K562 (cell line): ENCODE measurements at regions not wholly inside any gene's neighbourhood (a gene's known extent, or its start where the extent isn't known, plus 50 kb on each side); places are given as distances from the start of the nearest gene placed in this dataset.

Experiments
- ATAC-seq: fragments of 200-7000 bp; cut with Tn5 transposase; 3 replicates; pipeline ENCODE4 v1.9.1; 2020; ENCODE audit warnings: moderate library complexity
- BruUV-seq: library from RNA; stranded (reverse); fragments of 400-500 nt; replicated peaks from 2 replicates; lab custom pipeline; 2021; lab: Mats Ljungman, UMichigan
- CTCF ChIA-PET: fragments of 300-600 bp; formaldehyde crosslinking; extraction: SDS; loops from one replicate; lab custom pipeline; 2021; ENCODE audit warnings: low intra/inter-chr PET ratio; lab: Yijun Ruan, JAX
- POLR2A ChIA-PET: fragments of 300-600, 350-650 bp; sonication (Branson Sonifier 250); formaldehyde crosslinking; extraction: SDS; loops from one replicate; lab custom pipeline; 2021; ENCODE audit warnings: antibody characterized with exemption, inconsistent platforms; lab: Yijun Ruan, JAX
- DNase-seq, 4 experiments: peaks; one replicate each; pipeline versions ENCODE4 v3.0.0 to v3.0.0-alpha.2; 2011 to 2018; ENCODE audit warnings: low spot score in 3 of 4, mixed read lengths in 3 of 4; ENCODE audit errors: extremely low read depth in 1 of 4
- FAIRE-seq: peaks from 2 replicates; lab custom pipeline; 2011; peaks lifted over from hg19 to GRCh38; lab: Jason Lieb, UNC
- H2AFZ ChIP-seq: 2 replicates; pipeline ENCODE4 v1.6.0; 2011; ENCODE audit warnings: low read depth, low read length, control low read depth, inconsistent platforms
- H3K27ac ChIP-seq: fragments of 200-600 bp; 3 replicates; pipeline ENCODE4 v1.8.0; 2011; ENCODE audit warnings: low read depth, mild to moderate bottlenecking, control low read depth, inconsistent platforms, low read length, moderate library complexity, mixed read lengths; ENCODE audit errors: extremely low read depth
- H3K27me3 ChIP-seq, 2 experiments: fragments of 300-600 bp in 1 of 2; 2 replicates in 1 of 2; 3 replicates in 1 of 2; pipeline versions ENCODE4 v1.6.0 to v1.8.0; 2011; ENCODE audit warnings: inconsistent platforms in 2 of 2, low read length in 2 of 2, mild to moderate bottlenecking in 1 of 2, mixed read lengths in 1 of 2, moderate library complexity in 1 of 2; ENCODE audit not compliant: control insufficient read depth in 2 of 2, insufficient read depth in 2 of 2
- H3K36me3 ChIP-seq: fragments of 300-600 bp; 3 replicates; pipeline ENCODE4 v1.8.0; 2011; ENCODE audit warnings: mild to moderate bottlenecking, low read length, inconsistent platforms; ENCODE audit not compliant: control insufficient read depth, insufficient read depth
- H3K4me1 ChIP-seq, 2 experiments: fragments of 200-600 bp in 1 of 2; replicated peaks in 1 of 2; 2 replicates in 1 of 2; 3 replicates in 1 of 2; pipeline versions ENCODE4 v1.5.1 to v1.8.0; 2011; ENCODE audit warnings: inconsistent platforms in 2 of 2, low read length in 2 of 2, mild to moderate bottlenecking in 1 of 2, mixed read lengths in 1 of 2, moderate library complexity in 1 of 2; ENCODE audit not compliant: control insufficient read depth in 2 of 2, insufficient read depth in 2 of 2
- H3K4me2 ChIP-seq: 2 replicates; pipeline ENCODE4 v1.6.1; 2011; ENCODE audit warnings: low read length, control low read depth, inconsistent platforms, mixed read lengths; ENCODE audit not compliant: insufficient read depth
- H3K4me3 ChIP-seq: fragments of 200-600 bp; sonication (generic), shearing (Covaris generic); 2 replicates; pipeline ENCODE4 v1.5.1; 2016; ENCODE audit warnings: control low read depth, inconsistent platforms
- H3K79me2 ChIP-seq: fragments of 200-600 bp; 3 replicates; pipeline ENCODE4 v1.8.0; 2011; ENCODE audit warnings: low read length, inconsistent platforms; ENCODE audit not compliant: control insufficient read depth, insufficient read depth
- H3K9ac ChIP-seq, 2 experiments: 2 replicates each; pipeline versions ENCODE4 v1.6.0 to v1.6.1; 2011; ENCODE audit warnings: low read depth in 2 of 2, low read length in 2 of 2, control low read depth in 1 of 2, inconsistent platforms in 1 of 2, mild to moderate bottlenecking in 1 of 2, mixed read lengths in 1 of 2; ENCODE audit not compliant: insufficient read depth in 1 of 2
- H3K9me1 ChIP-seq: one replicate; pipeline ENCODE4 v1.6.0; 2011; ENCODE audit warnings: inconsistent platforms, mild to moderate bottlenecking, low read length, moderate library complexity; ENCODE audit not compliant: control insufficient read depth, insufficient read depth
- H3K9me3 ChIP-seq: replicated peaks from 2 replicates; pipeline ENCODE4 v1.5.1; 2011; ENCODE audit warnings: low read depth, low read length, inconsistent platforms; ENCODE audit not compliant: control insufficient read depth, insufficient read depth
- H4K20me1 ChIP-seq: replicated peaks from 2 replicates; pipeline ENCODE4 v1.6.1; 2011; ENCODE audit warnings: low read length, inconsistent platforms, mixed read lengths; ENCODE audit not compliant: control insufficient read depth, insufficient read depth
- ETV1 ChIP-seq: fragments of 450-650 bp; conservative IDR thresholded peaks from 2 replicates; pipeline ENCODE4 v1.6.1; 2016; ENCODE audit warnings: missing genetic modification characterization, control low read depth, low read depth, missing compliant biosample characterization
- GABPB1 ChIP-seq: sonication (generic); formaldehyde crosslinking; IDR thresholded peaks from 2 replicates; pipeline ENCODE4 v1.8.0; 2022; ENCODE audit warnings: mild to moderate bottlenecking, missing genetic modification reagents
- HDAC1 ChIP-seq, 2 experiments: fragments of 450-650 bp; IDR thresholded peaks; 2 replicates each; pipeline ENCODE4 v1.6.1; 2016 to 2017; ENCODE audit warnings: inconsistent platforms in 1 of 2, mild to moderate bottlenecking in 1 of 2, moderate library complexity in 1 of 2
- KDM5B ChIP-seq: fragments of 200-600 bp; sonication (generic); IDR thresholded peaks from 2 replicates; pipeline ENCODE4 v1.6.1; 2012; ENCODE audit warnings: low read depth, mild to moderate bottlenecking, moderate library complexity, low read length, control low read depth, inconsistent platforms; ENCODE audit not compliant: insufficient replicate concordance
- MTA2 ChIP-seq: fragments of 450-650 bp; IDR thresholded peaks from 2 replicates; pipeline ENCODE4 v1.6.1; 2016; ENCODE audit warnings: low read depth
- RFX7 ChIP-seq: fragments of 250-450 bp; sonication (Bioruptor Pico); IDR thresholded peaks from 2 replicates; pipeline ENCODE4 v1.5.1; 2021; ENCODE audit warnings: mild to moderate bottlenecking
- YY1 ChIP-seq, 3 experiments: IDR thresholded peaks; 2 replicates each; pipeline ENCODE4 v1.6.1; 2011; ENCODE audit warnings: low read length in 2 of 3, mild to moderate bottlenecking in 2 of 3, moderate library complexity in 2 of 3, borderline replicate concordance in 1 of 3, control low read depth in 1 of 3, low read depth in 1 of 3; ENCODE audit not compliant: insufficient read depth in 3 of 3, insufficient replicate concordance in 2 of 3, control insufficient read depth in 1 of 3, insufficient read length in 1 of 3; ENCODE audit errors: extremely low read depth in 1 of 3
- ZC3H11A ChIP-seq: IDR thresholded peaks from 2 replicates; pipeline ENCODE4 v1.6.1; 2012; ENCODE audit warnings: low read depth, low read length, improper control_type of control experiment
- ZC3H4 ChIP-seq: sonication (generic); formaldehyde crosslinking; IDR thresholded peaks from 2 replicates; pipeline ENCODE4 v1.9.0; 2021; ENCODE audit warnings: missing genetic modification reagents, borderline replicate concordance
- ZNF134 ChIP-seq: fragments of 250-450 bp; sonication (Bioruptor Pico); conservative IDR thresholded peaks from 2 replicates; pipeline ENCODE4 v1.4.0; 2020
- ZNF174 ChIP-seq: fragments of 250-450 bp; sonication (Bioruptor Pico); IDR thresholded peaks from 2 replicates; pipeline ENCODE4 v1.4.0; 2020; ENCODE audit warnings: mild to moderate bottlenecking
- ZNF436 ChIP-seq: fragments of 250-450, 450-650 bp; sonication (Bioruptor Pico); formaldehyde crosslinking; IDR thresholded peaks from 2 replicates; pipeline ENCODE4 v1.7.0; 2020; ENCODE audit warnings: mild to moderate bottlenecking
- WGBS: fragments of 100-300 bp; shearing (Covaris generic); methylation state at CpG from one replicate; pipeline ENCODE4 v1.1.6; 2016; ENCODE audit warnings: low coverage, mixed read lengths; ENCODE audit not compliant: insufficient coverage; ENCODE audit errors: missing lambda C conversion rate; 5-methylcytosine and 5-hydroxymethylcytosine counted together
- in situ Hi-C: fragments of 300-500 bp; cut with MboI; formaldehyde crosslinking; loops from 4 replicates; pipeline ENCODE4 v1.15.0; 2018; ENCODE audit warnings: inconsistent platforms, mixed read lengths
- intact Hi-C: fragments of 100-400 bp; cut with micrococcal nuclease; formaldehyde crosslinking; loops from 2 replicates; pipeline ENCODE4 v1.14.2; 2022
- TF ChIP-seq, protein P1 (sequence below): fragments of 250-450 bp; sonication (Bioruptor Pico); IDR thresholded peaks from 2 replicates; pipeline ENCODE4 v1.8.0; 2022; ENCODE audit warnings: moderate library complexity, mild to moderate bottlenecking, inconsistent platforms
- TF ChIP-seq, protein P2 (sequence below), 3 experiments: fragments of 200-800 bp in 1 of 3; sonication (Bioruptor generic) in 1 of 3; sonication (generic) in 1 of 3; formaldehyde crosslinking in 1 of 3; IDR thresholded peaks; 2 replicates each; pipeline versions ENCODE4 v1.6.1 to v1.8.0; 2016 to 2022; ENCODE audit warnings: mild to moderate bottlenecking in 2 of 3, missing compliant biosample characterization in 2 of 3, missing genetic modification characterization in 2 of 3, missing genetic modification reagents in 1 of 3

DNA sequence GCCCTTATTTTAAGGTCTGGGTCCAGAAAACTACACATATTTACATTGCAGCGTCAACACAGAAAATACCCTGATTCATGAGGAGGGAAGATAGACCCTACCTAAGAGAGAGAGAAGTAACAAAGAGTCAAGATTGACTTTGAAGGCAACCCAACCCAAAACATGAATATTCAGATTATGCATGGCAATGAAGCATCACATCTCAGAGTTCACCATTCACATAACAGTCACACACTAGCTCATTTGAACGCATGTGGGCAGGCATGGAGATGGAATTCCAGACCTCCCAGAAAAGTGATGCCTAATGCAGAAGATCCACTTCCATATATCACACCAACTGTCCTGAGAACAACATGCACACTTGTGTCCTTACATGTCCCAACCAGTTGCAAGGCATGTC is 190.1 kb upstream of the ITGA1 start:
- no peaks in the 10 kb centered on the region for H3K79me2 ChIP-seq
- no peak overlapping the region for H3K9ac ChIP-seq
- H3K9me1 ChIP-seq = no peaks in the 10 kb centered on the region
- CTCF ChIA-PET = no interaction called here
- no peak overlapping the region for H2AFZ ChIP-seq
- no TSS peak for BruUV-seq
- ATAC-seq (no peak), FAIRE-seq (no peak), DNase-seq (no peak)
- no peaks in the 10 kb centered on the region for H3K9me3 ChIP-seq
- no peaks in the 10 kb centered on the region for H3K4me1 ChIP-seq
- no peak for TF ChIP-seq ETV1 (tag)
- no peak for TF ChIP-seq GABPB1
- TF ChIP-seq KDM5B = no peak
- TF ChIP-seq, protein P1, sequence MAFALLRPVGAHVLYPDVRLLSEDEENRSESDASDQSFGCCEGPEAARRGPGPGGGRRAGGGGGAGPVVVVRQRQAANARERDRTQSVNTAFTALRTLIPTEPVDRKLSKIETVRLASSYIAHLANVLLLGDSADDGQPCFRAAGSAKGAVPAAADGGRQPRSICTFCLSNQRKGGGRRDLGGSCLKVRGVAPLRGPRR (CRISPR knock-in tag) = no peak
- no peak for TF ChIP-seq ZNF436 (CRISPR knock-in tag)
- in situ Hi-C loops = no loop called here
- intact Hi-C loops = no loop called here
- WGBS = 0% methylated on average over 2 of the region's 2 CpGs
- H3K4me3 ChIP-seq = no peak overlapping the region
- no peak overlapping the region for H3K4me2 ChIP-seq
- H3K27me3 ChIP-seq = no peaks in the 10 kb centered on the region
- H3K27ac ChIP-seq = no peak overlapping the region
- H4K20me1 ChIP-seq = no peaks in the 10 kb centered on the region
- POLR2A ChIA-PET = no interaction called here
- no peaks in the 10 kb centered on the region for H3K36me3 ChIP-seq

DNA sequence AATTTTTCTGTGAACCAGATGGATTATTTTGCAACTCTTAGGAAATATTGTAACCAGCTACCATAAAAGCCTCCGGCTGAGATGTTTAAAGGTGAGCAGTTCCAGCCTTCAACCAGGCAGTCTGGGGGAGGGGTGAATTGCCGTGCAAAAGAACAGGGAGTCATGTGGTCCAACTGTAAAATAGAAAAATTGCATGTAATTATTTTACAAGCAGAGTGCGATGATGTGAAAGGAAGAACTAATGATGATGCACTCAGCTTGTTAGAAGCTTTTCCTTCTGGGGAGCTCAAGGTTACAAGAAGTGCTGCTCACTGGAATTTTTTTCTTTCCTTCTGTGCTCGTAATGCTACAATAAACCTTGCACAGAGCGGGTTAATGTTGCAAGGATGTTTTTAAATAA is 188.7 kb upstream of the ITGA1 start:
- ChIA-PET POLR2A (no interaction called here), CTCF (no interaction called here)
- in situ Hi-C loops = no loop called here
- Histone ChIP-seq H3K9ac (no peak overlapping the region), H3K4me3 (no peak overlapping the region), H3K9me1 (no peaks in the 10 kb centered on the region), H3K27me3 (no peaks in the 10 kb centered on the region), H3K4me2 (no peak overlapping the region), H4K20me1 (no peaks in the 10 kb centered on the region), H3K27ac (no peak overlapping the region), H3K4me1 (no peaks in the 10 kb centered on the region), H3K79me2 (no peaks in the 10 kb centered on the region), H3K36me3 (no peaks in the 10 kb centered on the region), H3K9me3 (no peaks in the 10 kb centered on the region), H2AFZ (no peak overlapping the region)
- BruUV-seq = no TSS peak
- DNase-seq (no peak), FAIRE-seq (no peak), ATAC-seq (no peak)
- 0% methylated on average over 5 of the region's 5 CpGs for WGBS
- intact Hi-C loops = no loop called here
- TF ChIP-seq MTA2 (no peak), HDAC1 (IDR thresholded peaks at IDR 0.05) (no peak), ZNF174 (no peak), YY1 (IDR thresholded peaks at IDR 0.05; ENCODE audit: borderline replicate concordance in 1 of 3, control insufficient read depth in 1 of 3, extremely low read depth in 1 of 3, insufficient read depth in 3 of 3, insufficient read length in 1 of 3, insufficient replicate concordance in 2 of 3, low read depth in 1 of 3, low read length in 2 of 3) (no peak), ZNF134 (no peak), ZC3H4 (CRISPR knock-in tag) (no peak), ZC3H11A (no peak), RFX7 (CRISPR knock-in tag) (no peak)
- TF ChIP-seq, protein P2, sequence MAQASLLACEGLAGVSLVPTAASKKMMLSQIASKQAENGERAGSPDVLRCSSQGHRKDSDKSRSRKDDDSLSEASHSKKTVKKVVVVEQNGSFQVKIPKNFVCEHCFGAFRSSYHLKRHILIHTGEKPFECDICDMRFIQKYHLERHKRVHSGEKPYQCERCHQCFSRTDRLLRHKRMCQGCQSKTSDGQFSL (CRISPR knock-in tag; IDR thresholded peaks at IDR 0.05) = no peak
- TF ChIP-seq, protein P2 (tag; IDR thresholded peaks at IDR 0.05) = no peak
